OCI-LY7 (cell line): ENCODE measurements at regions not wholly inside any gene's neighbourhood (a gene's known extent, or its start where the extent isn't known, plus 50 kb on each side); places are given as distances from the start of the nearest gene placed in this dataset.

ENCODE experiments used
- CTCF ChIP-seq: fragments of 200-600 bp; sonication (generic); conservative IDR thresholded peaks from 2 replicates; pipeline ENCODE4 v1.5.1; 2014; ENCODE audit warnings: mild to moderate bottlenecking, antibody characterized with exemption, low read length, moderate library complexity, mixed read lengths
- EZH2phosphoT487 ChIP-seq: fragments of 200-600 bp; sonication (generic); IDR thresholded peaks from 2 replicates; pipeline ENCODE4 v1.6.1; 2018; ENCODE audit warnings: low read depth, borderline replicate concordance, mild to moderate bottlenecking, mixed run types, antibody characterized with exemption, low read length, moderate library complexity, mixed read lengths

- TF ChIP-seq CTCF, result no peak
- TF ChIP-seq EZH2phosphoT487, result no peak
These were observed 610.5 kb downstream of the UTRN start for GRCh38 chr6:144895313-144896278.
